HepG2 (cell line): ENCODE measurements at regions not wholly inside any gene's neighbourhood (a gene's known extent, or its start where the extent isn't known, plus 50 kb on each side); places are given as distances from the start of the nearest gene placed in this dataset.

Experiments
- ATAC-seq: fragments of 200-7000 bp; cut with Tn5 transposase; 3 replicates; pipeline ENCODE4 v1.9.1; 2020; ENCODE audit warnings: mild to moderate bottlenecking, moderate library complexity
- BruUV-seq: library from RNA; stranded (reverse); fragments of 400-500 nt; replicated peaks from 2 replicates; lab custom pipeline; 2021; lab: Mats Ljungman, UMichigan
- CTCF ChIA-PET: fragments of 300-600 bp; formaldehyde crosslinking; extraction: SDS; loops from one replicate; lab custom pipeline; 2021; ENCODE audit warnings: low total read pairs, inconsistent platforms, low intra/inter-chr PET ratio; lab: Yijun Ruan, JAX
- POLR2A ChIA-PET: fragments of 350-600 bp; sonication (Branson Sonifier 250); formaldehyde crosslinking; loops from one replicate; lab custom pipeline; 2020; ENCODE audit warnings: antibody characterized with exemption, inconsistent platforms; lab: Yijun Ruan, JAX
- DNase-seq: peaks from one replicate; pipeline ENCODE4 v3.0.0-alpha.2; 2015; ENCODE audit warnings: low spot score
- FAIRE-seq: peaks from 3 replicates; lab custom pipeline; 2011; peaks lifted over from hg19 to GRCh38; lab: Jason Lieb, UNC
- H2AFZ ChIP-seq: one replicate; pipeline ENCODE4 v1.6.1; 2011; ENCODE audit warnings: low read length, inconsistent platforms
- H3K27ac ChIP-seq: fragments of 300-600 bp; 3 replicates; pipeline ENCODE4 v1.8.0; 2011; ENCODE audit warnings: mixed run types, mild to moderate bottlenecking, mixed read lengths, low read length, inconsistent platforms; ENCODE audit not compliant: insufficient read depth; ENCODE audit errors: extremely low read length
- H3K27me3 ChIP-seq, 2 experiments: fragments of 200-600 bp in 1 of 2; 2 replicates in 1 of 2; 3 replicates in 1 of 2; pipeline versions ENCODE4 v1.6.0 to v1.8.0; 2011; ENCODE audit warnings: low read length in 2 of 2, mild to moderate bottlenecking in 2 of 2, moderate library complexity in 2 of 2, inconsistent platforms in 1 of 2; ENCODE audit not compliant: insufficient read depth in 2 of 2, control insufficient read depth in 1 of 2
- H3K36me3 ChIP-seq, 2 experiments: fragments of 200-600 bp in 1 of 2; replicated peaks in 1 of 2; 2 replicates in 1 of 2; 3 replicates in 1 of 2; pipeline versions ENCODE4 v1.5.1 to v1.8.0; 2011; ENCODE audit warnings: low read length in 2 of 2, inconsistent platforms in 1 of 2; ENCODE audit not compliant: insufficient read depth in 2 of 2, control insufficient read depth in 1 of 2
- H3K4me1 ChIP-seq: 2 replicates; pipeline ENCODE4 v1.5.1; 2012; ENCODE audit warnings: low read length, inconsistent platforms; ENCODE audit not compliant: insufficient read depth
- H3K4me2 ChIP-seq: 2 replicates; pipeline ENCODE4 v1.6.0; 2011; ENCODE audit warnings: low read depth, low read length, inconsistent platforms
- H3K4me3 ChIP-seq, 3 experiments: fragments of 200-600 bp in 1 of 3; sonication (generic), shearing (Covaris generic) in 1 of 3; replicated peaks in 1 of 3; 2 replicates each; pipeline ENCODE4 v1.5.1; 2011 to 2016; ENCODE audit warnings: low read length in 3 of 3, inconsistent platforms in 2 of 3, low read depth in 2 of 3, mild to moderate bottlenecking in 2 of 3, control low read depth in 1 of 3, mixed read lengths in 1 of 3; ENCODE audit not compliant: insufficient read depth in 1 of 3
- H3K79me2 ChIP-seq: one replicate; pipeline ENCODE4 v1.6.1; 2011; ENCODE audit warnings: low read length, inconsistent platforms; ENCODE audit not compliant: insufficient read depth
- H3K9ac ChIP-seq: 2 replicates; pipeline ENCODE4 v1.6.0; 2011; ENCODE audit warnings: mild to moderate bottlenecking, low read depth, low read length, inconsistent platforms; ENCODE audit not compliant: insufficient read depth
- H3K9me3 ChIP-seq: 2 replicates; pipeline ENCODE4 v1.5.1; 2012; ENCODE audit warnings: mild to moderate bottlenecking, low read length
- H4K20me1 ChIP-seq: 2 replicates; pipeline ENCODE4 v1.6.0; 2011; ENCODE audit warnings: inconsistent platforms, mild to moderate bottlenecking, low read length, moderate library complexity; ENCODE audit not compliant: insufficient read depth
- ARID2 ChIP-seq: sonication (generic); formaldehyde crosslinking; IDR thresholded peaks from 2 replicates; pipeline ENCODE4 v1.8.1; 2022; ENCODE audit warnings: mild to moderate bottlenecking, missing genetic modification reagents, borderline replicate concordance
- ATF1 ChIP-seq: IDR thresholded peaks from 2 replicates; pipeline ENCODE4 v1.6.1; 2016; ENCODE audit warnings: mild to moderate bottlenecking, control low read depth
- MTA1 ChIP-seq: sonication (generic); formaldehyde crosslinking; IDR thresholded peaks from 2 replicates; pipeline ENCODE4 v1.4.0; 2020; ENCODE audit warnings: missing genetic modification reagents, mild to moderate bottlenecking, borderline replicate concordance
- MYPOP ChIP-seq: sonication (generic); formaldehyde crosslinking; IDR thresholded peaks from 2 replicates; pipeline ENCODE4 v1.8.1; 2023; ENCODE audit warnings: mild to moderate bottlenecking, moderate library complexity, missing genetic modification reagents
- NFRKB ChIP-seq: fragments of 450-650 bp; IDR thresholded peaks from 2 replicates; pipeline ENCODE4 v1.6.1; 2017
- NONO ChIP-seq, 2 experiments: fragments of 450-650 bp in 1 of 2; sonication (generic) in 1 of 2; formaldehyde crosslinking in 1 of 2; IDR thresholded peaks in 1 of 2; conservative IDR thresholded peaks in 1 of 2; 2 replicates each; pipeline versions ENCODE4 v1.6.1 to v1.8.0; 2017 to 2022; ENCODE audit warnings: mild to moderate bottlenecking in 1 of 2, missing genetic modification reagents in 1 of 2, moderate library complexity in 1 of 2
- SALL2 ChIP-seq: sonication (generic); formaldehyde crosslinking; IDR thresholded peaks from 2 replicates; pipeline ENCODE4 v1.8.1; 2023; ENCODE audit warnings: mild to moderate bottlenecking, missing genetic modification reagents, inconsistent platforms
- SIN3B ChIP-seq: fragments of 150-350 bp; IDR thresholded peaks from 2 replicates; pipeline ENCODE4 v1.6.1; 2014; ENCODE audit warnings: low read length
- SRF ChIP-seq: IDR thresholded peaks from 2 replicates; pipeline ENCODE4 v1.6.1; 2011; ENCODE audit warnings: mild to moderate bottlenecking, low read depth, low read length, moderate library complexity
- ZBTB26 ChIP-seq: IDR thresholded peaks from 2 replicates; pipeline ENCODE4 v1.6.1; 2016; ENCODE audit warnings: missing compliant biosample characterization, missing genetic modification reagents, borderline replicate concordance
- ZBTB38 ChIP-seq: sonication (generic); formaldehyde crosslinking; IDR thresholded peaks from 2 replicates; pipeline ENCODE4 v1.5.1; 2020; ENCODE audit warnings: mild to moderate bottlenecking, missing genetic modification reagents
- ZFYVE20 ChIP-seq: sonication (generic); formaldehyde crosslinking; IDR thresholded peaks from 2 replicates; pipeline ENCODE4 v1.8.0; 2023; ENCODE audit warnings: low read depth, mild to moderate bottlenecking, moderate library complexity, missing genetic modification reagents, borderline replicate concordance
- ZNF101 ChIP-seq: sonication (generic); formaldehyde crosslinking; IDR thresholded peaks from 2 replicates; pipeline ENCODE4 v1.4.0; 2020; ENCODE audit warnings: mild to moderate bottlenecking, low read depth, missing genetic modification reagents, borderline replicate concordance
- ZNF17 ChIP-seq: sonication (generic); formaldehyde crosslinking; IDR thresholded peaks from 2 replicates; pipeline ENCODE4 v1.5.0; 2020; ENCODE audit warnings: mild to moderate bottlenecking, missing genetic modification reagents
- ZNF782 ChIP-seq: sonication (generic); formaldehyde crosslinking; IDR thresholded peaks from 2 replicates; pipeline ENCODE4 v1.4.0; 2020; ENCODE audit warnings: missing genetic modification reagents, mild to moderate bottlenecking, borderline replicate concordance
- ZNF841 ChIP-seq: sonication (generic); formaldehyde crosslinking; IDR thresholded peaks from 2 replicates; pipeline ENCODE4 v1.8.1; 2023; ENCODE audit warnings: missing genetic modification reagents, borderline replicate concordance
- ZSCAN31 ChIP-seq: sonication (generic); formaldehyde crosslinking; IDR thresholded peaks from 2 replicates; pipeline ENCODE4 v1.5.0; 2020; ENCODE audit warnings: low read depth, mild to moderate bottlenecking, missing genetic modification reagents
- WGBS: methylation state at CpG from one replicate; pipeline ENCODE4 v1.1.6; 2017; ENCODE audit warnings: low lambda C conversion rate; 5-methylcytosine and 5-hydroxymethylcytosine counted together
- in situ Hi-C: cut with HindIII; loops from 2 replicates; pipeline ENCODE4 v1.10.0; 2017; ENCODE audit warnings: low pct_unique_long_range_greater_than_20kb; ENCODE audit not compliant: extremely low pct_ligation_motif_present
- intact Hi-C: fragments of 100-400 bp; cut with micrococcal nuclease; formaldehyde crosslinking; loops from one replicate; pipeline ENCODE4 v1.10.0; 2022; ENCODE audit not compliant: unreplicated experiment
- TF ChIP-seq, protein P1 (sequence below): fragments of 450-650 bp; IDR thresholded peaks from 2 replicates; pipeline ENCODE4 v1.6.1; 2016

DNA sequence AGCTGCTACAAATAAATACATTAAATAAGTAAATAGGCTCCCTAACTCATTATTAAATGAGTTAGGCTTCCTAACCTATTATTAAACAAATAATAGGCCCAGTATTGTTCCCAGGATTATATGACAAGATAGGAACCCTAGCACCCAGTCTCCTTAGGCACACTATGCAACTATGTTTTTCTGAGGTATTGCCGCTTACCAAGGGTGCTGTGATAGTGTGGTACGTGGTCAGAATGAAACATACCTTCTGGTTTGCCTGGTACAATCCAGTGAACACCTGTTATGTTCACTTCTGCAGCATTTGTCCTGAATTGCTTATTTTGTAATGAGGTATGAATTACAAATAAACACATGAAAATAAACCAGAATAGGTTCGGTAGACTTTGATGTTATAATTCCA lies 375.6 kb upstream of the GBE1 start:
- FAIRE-seq (no peak), DNase-seq (no peak), ATAC-seq (no peak)
- H3K4me1 ChIP-seq, result peaks cover 10% of the 10 kb centered on the region
- H3K79me2 ChIP-seq, result no peaks in the 10 kb centered on the region
- H3K27ac ChIP-seq, result no peak overlapping the region
- intact Hi-C loops (loop anchor here (10.0 kb wide), 3 partner anchors 472 to 642 kb away; no protein-coding TSS in a partner anchor), in situ Hi-C loops (loop anchor here (25.0 kb wide), 1 partner anchor 475 kb away; no protein-coding TSS in a partner anchor)
- 49% methylated on average over 3 of the region's 3 CpGs for WGBS
- no peak overlapping the region for H3K4me2 ChIP-seq
- CTCF ChIA-PET, result no interaction called here
- no peak overlapping the region for H3K9ac ChIP-seq
- POLR2A ChIA-PET, result no interaction called here
- no peaks in the 10 kb centered on the region for H3K36me3 ChIP-seq
- no peak overlapping the region for H2AFZ ChIP-seq
- no peak for TF ChIP-seq ZFYVE20 (CRISPR knock-in tag)
- no peak for TF ChIP-seq ZNF101 (CRISPR knock-in tag)
- no peak for TF ChIP-seq ZSCAN31
- TF ChIP-seq NFRKB, result no peak
- TF ChIP-seq SRF, result no peak
- no peak for TF ChIP-seq SALL2 (CRISPR knock-in tag)
- TF ChIP-seq ZBTB26 (CRISPR knock-in tag), result no peak
- no peak for TF ChIP-seq ARID2 (CRISPR knock-in tag)
- no peak for TF ChIP-seq NONO (IDR thresholded peaks at IDR 0.05)
- no peak for TF ChIP-seq NONO (CRISPR knock-in tag; conservative IDR thresholded peaks at IDR 0.05)
- no peak for TF ChIP-seq ZBTB38 (CRISPR knock-in tag)
- no peak for TF ChIP-seq SIN3B
- no peak for TF ChIP-seq ZNF17
- TF ChIP-seq MTA1 (CRISPR knock-in tag), result no peak
- no peak for TF ChIP-seq MYPOP
- TF ChIP-seq, protein P1, sequence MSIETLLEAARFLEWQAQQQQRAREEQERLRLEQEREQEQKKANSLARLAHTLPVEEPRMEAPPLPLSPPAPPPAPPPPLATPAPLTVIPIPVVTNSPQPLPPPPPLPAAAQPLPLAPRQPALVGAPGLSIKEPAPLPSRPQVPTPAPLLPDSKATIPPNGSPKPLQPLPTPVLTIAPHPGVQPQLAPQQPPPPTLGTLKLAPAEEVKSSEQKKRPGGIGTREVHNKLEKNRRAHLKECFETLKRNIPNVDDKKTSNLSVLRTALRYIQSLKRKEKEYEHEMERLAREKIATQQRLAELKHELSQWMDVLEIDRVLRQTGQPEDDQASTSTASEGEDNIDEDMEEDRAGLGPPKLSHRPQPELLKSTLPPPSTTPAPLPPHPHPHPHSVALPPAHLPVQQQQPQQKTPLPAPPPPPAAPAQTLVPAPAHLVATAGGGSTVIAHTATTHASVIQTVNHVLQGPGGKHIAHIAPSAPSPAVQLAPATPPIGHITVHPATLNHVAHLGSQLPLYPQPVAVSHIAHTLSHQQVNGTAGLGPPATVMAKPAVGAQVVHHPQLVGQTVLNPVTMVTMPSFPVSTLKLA, result no peak
- TF ChIP-seq ZNF841 (CRISPR knock-in tag), result no peak
- TF ChIP-seq ZNF782 (CRISPR knock-in tag), result no peak
- TF ChIP-seq ATF1, result no peak
- no peaks in the 10 kb centered on the region for H3K27me3 ChIP-seq
- BruUV-seq, result no TSS peak
- H3K4me3 ChIP-seq, result no peak overlapping the region
- no peaks in the 10 kb centered on the region for H3K9me3 ChIP-seq
- no peaks in the 10 kb centered on the region; the same call in 1 of the 2 replicates for H4K20me1 ChIP-seq
